OCI-LY1 (cell line): ENCODE measurements at regions not wholly inside any gene's neighbourhood (a gene's known extent, or its start where the extent isn't known, plus 50 kb on each side); places are given as distances from the start of the nearest gene placed in this dataset.

Experiments
- CTCF ChIP-seq: fragments of 200-600 bp; sonication (generic), shearing (Covaris generic); IDR thresholded peaks from 2 replicates; pipeline ENCODE4 v1.5.1; 2017; ENCODE audit warnings: mild to moderate bottlenecking, antibody characterized with exemption, low read length, moderate library complexity, mixed read lengths
- EZH2 ChIP-seq: fragments of 200-600 bp; sonication (generic), shearing (Covaris generic); IDR thresholded peaks from 2 replicates; pipeline ENCODE4 v1.8.0; 2017; ENCODE audit warnings: borderline replicate concordance, mixed run types, mild to moderate bottlenecking, antibody characterized with exemption, low read length, moderate library complexity, mixed read lengths

GRCh38 chr9:116027951-116028350 lies 125.6 kb upstream of the PAPPA start:
- no peak for TF ChIP-seq CTCF
- TF ChIP-seq EZH2 = no peak
